ENCODE measurements at regions not wholly inside any gene's neighbourhood (a gene's known extent, or its start where the extent isn't known, plus 50 kb on each side); places are given as distances from the start of the nearest gene placed in this dataset.

DNA sequence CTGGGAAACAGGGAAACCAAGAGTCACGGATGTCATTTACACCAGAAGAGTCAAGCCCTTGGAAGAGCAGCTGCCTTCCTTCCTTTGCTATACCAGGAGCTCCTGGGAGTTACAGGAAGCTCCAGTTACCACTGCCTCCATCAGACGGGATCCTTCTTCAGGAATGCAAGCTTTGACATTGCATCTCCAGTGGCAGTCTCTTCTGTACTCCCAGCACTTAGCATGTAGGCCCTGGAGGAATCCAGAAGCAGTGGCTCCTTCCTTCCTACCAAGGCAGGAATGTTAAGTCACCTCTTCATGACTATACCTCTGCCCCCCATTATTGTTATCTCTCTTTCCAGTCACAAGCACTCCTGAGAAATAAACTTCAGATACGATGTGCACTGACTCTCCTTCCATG lies 836.0 kb downstream of the MAFB start:
- H3K4me3 ChIP-seq = no peak overlapping the region
- no peak for DNase-seq (ENCODE audit: low spot score)
- H3K27ac ChIP-seq = no peak overlapping the region
- TF ChIP-seq, protein P1, sequence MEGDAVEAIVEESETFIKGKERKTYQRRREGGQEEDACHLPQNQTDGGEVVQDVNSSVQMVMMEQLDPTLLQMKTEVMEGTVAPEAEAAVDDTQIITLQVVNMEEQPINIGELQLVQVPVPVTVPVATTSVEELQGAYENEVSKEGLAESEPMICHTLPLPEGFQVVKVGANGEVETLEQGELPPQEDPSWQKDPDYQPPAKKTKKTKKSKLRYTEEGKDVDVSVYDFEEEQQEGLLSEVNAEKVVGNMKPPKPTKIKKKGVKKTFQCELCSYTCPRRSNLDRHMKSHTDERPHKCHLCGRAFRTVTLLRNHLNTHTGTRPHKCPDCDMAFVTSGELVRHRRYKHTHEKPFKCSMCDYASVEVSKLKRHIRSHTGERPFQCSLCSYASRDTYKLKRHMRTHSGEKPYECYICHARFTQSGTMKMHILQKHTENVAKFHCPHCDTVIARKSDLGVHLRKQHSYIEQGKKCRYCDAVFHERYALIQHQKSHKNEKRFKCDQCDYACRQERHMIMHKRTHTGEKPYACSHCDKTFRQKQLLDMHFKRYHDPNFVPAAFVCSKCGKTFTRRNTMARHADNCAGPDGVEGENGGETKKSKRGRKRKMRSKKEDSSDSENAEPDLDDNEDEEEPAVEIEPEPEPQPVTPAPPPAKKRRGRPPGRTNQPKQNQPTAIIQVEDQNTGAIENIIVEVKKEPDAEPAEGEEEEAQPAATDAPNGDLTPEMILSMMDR (IDR thresholded peaks at IDR 0.05) = no peak

DNA sequence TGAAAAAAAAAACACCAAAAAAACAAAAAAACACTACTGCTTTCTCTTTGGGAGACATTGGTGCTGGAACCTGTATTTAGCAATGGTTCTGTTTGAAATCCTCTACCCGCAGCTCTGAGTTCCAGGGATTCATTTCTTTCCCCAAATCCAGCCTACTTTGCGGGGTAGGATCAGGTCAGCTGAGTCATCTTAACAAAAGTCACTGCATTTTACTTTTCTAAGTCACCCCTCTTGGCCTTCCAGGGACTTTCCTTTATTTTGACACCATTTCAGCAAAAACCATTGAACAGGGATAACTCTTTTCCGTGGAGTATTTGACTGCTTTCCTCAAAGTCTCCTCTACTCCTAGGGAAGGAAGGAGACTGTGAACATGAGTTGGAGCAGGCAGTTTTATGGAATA lies 837.6 kb downstream of the MAFB start:
- TF ChIP-seq, protein P1 (IDR thresholded peaks at IDR 0.05) = no peak
- no peak overlapping the region for H3K27ac ChIP-seq
- H3K4me3 ChIP-seq = no peak overlapping the region
- no peak for DNase-seq (ENCODE audit: low spot score)

DNA sequence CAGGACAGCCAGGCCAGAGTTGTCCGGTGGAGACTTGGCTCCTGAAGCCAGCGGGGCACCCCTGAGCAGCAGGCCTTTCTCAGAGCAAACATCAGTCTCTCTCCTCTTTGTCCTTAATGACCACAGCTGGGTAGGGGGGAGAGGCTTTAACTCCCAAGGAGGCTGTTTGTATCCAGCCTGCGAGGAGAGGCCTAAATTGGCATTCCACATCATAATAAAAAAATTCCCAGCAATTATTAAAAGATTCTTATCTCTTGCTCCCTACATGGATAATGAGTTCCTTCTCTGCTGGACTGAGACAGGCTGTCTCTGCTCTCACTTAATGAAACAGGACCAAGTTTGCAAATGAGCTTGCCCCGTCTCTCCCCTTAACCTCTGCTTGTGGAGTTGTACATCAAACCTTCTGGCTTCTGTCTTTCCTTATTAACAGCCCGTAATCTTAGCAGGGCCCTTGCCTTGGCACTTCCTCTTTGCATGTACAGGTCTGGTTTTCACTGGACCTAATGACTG lies 838.2 kb downstream of the MAFB start:
- H3K4me3 ChIP-seq = no peak overlapping the region
- TF ChIP-seq, protein P1 (IDR thresholded peaks at IDR 0.05) = no peak
- no peak overlapping the region for H3K27ac ChIP-seq
- no peak for DNase-seq (ENCODE audit: low spot score)

DNA sequence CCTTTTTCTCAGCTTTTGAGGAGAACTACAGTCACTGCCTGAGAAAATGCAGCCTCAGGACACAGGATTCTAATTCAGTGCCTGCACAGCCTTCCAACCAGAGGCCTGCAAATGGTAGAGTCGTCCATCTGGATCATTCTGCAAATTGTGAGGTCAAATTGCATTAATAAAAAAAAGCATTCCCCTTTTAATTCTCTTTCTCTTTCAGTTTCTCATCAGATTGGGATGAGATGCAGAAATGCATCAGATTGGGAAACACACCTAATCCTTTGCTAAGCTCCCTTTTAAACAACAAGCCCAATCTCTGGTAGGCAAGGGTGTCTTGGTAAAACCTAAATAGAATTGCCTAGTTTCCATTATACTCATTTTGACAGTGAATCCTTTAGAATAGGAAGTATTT lies 838.8 kb downstream of the MAFB start:
- H3K4me3 ChIP-seq = no peak overlapping the region
- TF ChIP-seq, protein P1 (IDR thresholded peaks at IDR 0.05) = no peak
- H3K27ac ChIP-seq = no peak overlapping the region
- DNase-seq (ENCODE audit: low spot score) = no peak

DNA sequence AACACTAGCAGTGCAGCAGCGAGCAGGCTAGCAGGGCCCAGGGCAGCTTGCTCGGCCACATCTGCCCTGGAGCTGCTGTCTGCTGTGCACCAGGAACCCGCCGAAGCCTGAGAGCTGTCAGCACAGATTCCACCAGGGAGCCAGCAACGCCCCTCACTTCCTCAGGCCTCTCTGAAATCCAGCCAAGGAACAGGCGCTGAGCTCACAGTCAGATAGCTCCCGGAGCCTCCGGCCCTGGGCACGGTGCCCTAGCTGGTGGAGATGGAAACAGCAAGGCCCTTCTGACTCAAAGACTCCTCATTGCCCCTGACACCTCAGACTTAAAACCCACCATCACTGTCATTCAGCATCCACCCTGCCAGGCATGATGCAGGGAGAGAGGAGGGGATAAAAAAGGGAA lies 839.4 kb downstream of the MAFB start:
- TF ChIP-seq, protein P1 (IDR thresholded peaks at IDR 0.05) = no peak
- no peak overlapping the region for H3K27ac ChIP-seq
- no peak overlapping the region for H3K4me3 ChIP-seq
- no peak for DNase-seq (ENCODE audit: low spot score)

DNA sequence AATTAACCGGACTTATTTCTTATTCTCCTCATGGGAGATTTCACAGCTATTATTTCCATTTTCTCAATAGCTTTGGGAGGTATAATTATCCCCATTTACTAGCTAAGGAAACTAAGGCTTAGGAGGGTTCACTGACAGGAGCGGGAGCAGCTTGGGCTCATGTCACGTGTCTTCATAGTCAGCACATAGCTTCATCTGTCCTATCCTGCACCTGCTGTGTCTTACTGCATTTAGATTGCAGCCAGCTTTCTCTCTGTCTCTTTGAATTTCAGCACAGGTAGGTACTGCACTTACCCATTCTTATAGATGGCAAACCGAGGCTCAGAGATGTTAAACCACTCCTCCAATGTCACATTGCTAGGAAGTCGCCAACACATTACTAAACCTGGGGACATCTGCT lies 839.9 kb downstream of the MAFB start:
- TF ChIP-seq, protein P1 (IDR thresholded peaks at IDR 0.05) = no peak
- H3K4me3 ChIP-seq = no peak overlapping the region
- DNase-seq (ENCODE audit: low spot score) = no peak
- no peak overlapping the region for H3K27ac ChIP-seq

DNA sequence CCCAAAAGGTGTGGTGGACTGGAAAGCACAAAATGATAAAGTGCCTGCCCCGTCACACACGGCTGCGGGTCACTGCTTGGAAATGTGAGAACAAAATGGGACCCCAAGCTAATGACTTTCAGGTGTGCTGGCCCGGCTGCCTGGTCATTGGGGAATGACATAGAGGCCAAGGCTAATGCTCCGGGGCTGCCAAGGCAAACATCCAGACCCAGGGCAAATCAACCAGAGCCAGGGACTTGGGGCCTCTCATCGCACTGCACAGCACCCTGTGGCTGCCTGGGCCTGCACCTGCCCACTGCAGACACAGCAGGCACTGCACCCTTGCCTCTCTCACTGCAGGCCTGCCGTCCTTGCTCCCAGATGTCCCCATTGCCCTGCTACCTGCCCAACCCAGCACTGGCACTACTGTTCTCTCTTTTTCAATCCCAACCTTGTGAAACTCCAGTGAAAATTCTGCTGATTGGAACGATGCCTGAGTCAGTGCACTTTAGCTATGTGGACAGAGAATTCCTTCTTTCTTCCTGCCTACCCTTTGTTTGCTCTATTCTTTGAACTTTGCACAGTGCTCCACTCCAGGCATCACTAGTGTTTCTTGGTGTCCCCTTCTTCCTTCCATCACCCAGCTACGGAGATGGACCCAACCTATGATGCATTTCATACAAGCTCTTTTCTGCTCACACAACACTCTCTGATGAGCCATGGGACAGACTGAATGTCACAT lies 849.5 kb downstream of the MAFB start:
- no peak overlapping the region for H3K27ac ChIP-seq
- DNase-seq (ENCODE audit: low spot score) = no peak
- no peak overlapping the region for H3K4me3 ChIP-seq
- TF ChIP-seq, protein P1 (IDR thresholded peaks at IDR 0.05) = no peak

Measured in coronary artery (tissue), 2 donors.